ENCODE measurements at regions not wholly inside any gene's neighbourhood (a gene's known extent, or its start where the extent isn't known, plus 50 kb on each side); places are given as distances from the start of the nearest gene placed in this dataset.

- TF ChIP-seq, protein P1, sequence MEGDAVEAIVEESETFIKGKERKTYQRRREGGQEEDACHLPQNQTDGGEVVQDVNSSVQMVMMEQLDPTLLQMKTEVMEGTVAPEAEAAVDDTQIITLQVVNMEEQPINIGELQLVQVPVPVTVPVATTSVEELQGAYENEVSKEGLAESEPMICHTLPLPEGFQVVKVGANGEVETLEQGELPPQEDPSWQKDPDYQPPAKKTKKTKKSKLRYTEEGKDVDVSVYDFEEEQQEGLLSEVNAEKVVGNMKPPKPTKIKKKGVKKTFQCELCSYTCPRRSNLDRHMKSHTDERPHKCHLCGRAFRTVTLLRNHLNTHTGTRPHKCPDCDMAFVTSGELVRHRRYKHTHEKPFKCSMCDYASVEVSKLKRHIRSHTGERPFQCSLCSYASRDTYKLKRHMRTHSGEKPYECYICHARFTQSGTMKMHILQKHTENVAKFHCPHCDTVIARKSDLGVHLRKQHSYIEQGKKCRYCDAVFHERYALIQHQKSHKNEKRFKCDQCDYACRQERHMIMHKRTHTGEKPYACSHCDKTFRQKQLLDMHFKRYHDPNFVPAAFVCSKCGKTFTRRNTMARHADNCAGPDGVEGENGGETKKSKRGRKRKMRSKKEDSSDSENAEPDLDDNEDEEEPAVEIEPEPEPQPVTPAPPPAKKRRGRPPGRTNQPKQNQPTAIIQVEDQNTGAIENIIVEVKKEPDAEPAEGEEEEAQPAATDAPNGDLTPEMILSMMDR (IDR thresholded peaks at IDR 0.05) = no peak
- no peak for TF ChIP-seq POLR2A (IDR thresholded peaks at IDR 0.05)
These were observed 98.4 kb downstream of the ALDH8A1 start for GRCh38 chr6:134851548-134851947.

Measured in adrenal gland (tissue), 5 donors.